IMR-90 (cell line): ENCODE measurements at regions not wholly inside any gene's neighbourhood (a gene's known extent, or its start where the extent isn't known, plus 50 kb on each side); places are given as distances from the start of the nearest gene placed in this dataset.

Source experiments
- CEBPB ChIP-seq: IDR thresholded peaks from 2 replicates; pipeline ENCODE4 v1.6.1; 2012; ENCODE audit warnings: low read depth, low read length, improper control_type of control experiment
- CHD1 ChIP-seq: IDR thresholded peaks from 2 replicates; pipeline ENCODE4 v1.6.1; 2012; ENCODE audit warnings: low read depth, low read length, improper control_type of control experiment
- CTCF ChIP-seq: conservative IDR thresholded peaks from 2 replicates; pipeline ENCODE4 v1.5.1; 2012; ENCODE audit warnings: mild to moderate bottlenecking, low read depth, low read length, improper control_type of control experiment
- ELK1 ChIP-seq: fragments of 150-350 bp; IDR thresholded peaks from 2 replicates; pipeline ENCODE4 v1.6.1; 2016; ENCODE audit warnings: low read depth, mild to moderate bottlenecking, low read length, moderate library complexity, borderline replicate concordance
- FOS ChIP-seq: fragments of 150-350 bp; IDR thresholded peaks from 2 replicates; pipeline ENCODE4 v1.6.1; 2016; ENCODE audit warnings: low read depth, low read length
- MAFK ChIP-seq: IDR thresholded peaks from 2 replicates; pipeline ENCODE4 v1.6.1; 2012; ENCODE audit warnings: low read depth, low read length, improper control_type of control experiment
- MXI1 ChIP-seq: IDR thresholded peaks from 2 replicates; pipeline ENCODE4 v1.6.1; 2012; ENCODE audit warnings: low read depth, mild to moderate bottlenecking, low read length, moderate library complexity, borderline replicate concordance
- NFE2L2 ChIP-seq: fragments of 150-350 bp; IDR thresholded peaks from 2 replicates; pipeline ENCODE4 v1.6.1; 2016; ENCODE audit warnings: low read depth, mild to moderate bottlenecking, low read length
- POLR2A ChIP-seq: IDR thresholded peaks from 2 replicates; pipeline ENCODE4 v1.6.1; 2012; ENCODE audit warnings: mild to moderate bottlenecking, low read depth, low read length
- RAD21 ChIP-seq: IDR thresholded peaks from 2 replicates; pipeline ENCODE4 v1.6.1; 2012; ENCODE audit warnings: low read length, improper control_type of control experiment
- RCOR1 ChIP-seq: IDR thresholded peaks from 2 replicates; pipeline ENCODE4 v1.6.1; 2012; ENCODE audit warnings: mild to moderate bottlenecking, low read length, improper control_type of control experiment; ENCODE audit not compliant: insufficient replicate concordance
- RFX5 ChIP-seq: IDR thresholded peaks from 2 replicates; pipeline ENCODE4 v1.8.0; 2012; ENCODE audit warnings: low read depth, mild to moderate bottlenecking, low read length, moderate library complexity
- SMC3 ChIP-seq: fragments of 150-350 bp; IDR thresholded peaks from 2 replicates; pipeline ENCODE4 v1.6.1; 2016; ENCODE audit warnings: low read depth, mild to moderate bottlenecking, antibody characterized with exemption, low read length, moderate library complexity
- USF2 ChIP-seq: fragments of 150-350 bp; IDR thresholded peaks from 2 replicates; pipeline ENCODE4 v1.6.1; 2017; ENCODE audit warnings: mild to moderate bottlenecking, antibody characterized with exemption, low read length, low read depth

GRCh38 chr12:123073962-123074801 lies 76.7 kb downstream of the PITPNM2 start:
- TF ChIP-seq MAFK (no peak), CEBPB (no peak), POLR2A (no peak), CTCF (no peak), RFX5 (no peak), SMC3 (no peak), FOS (no peak), RAD21 (no peak), CHD1 (no peak), USF2 (no peak), NFE2L2 (no peak), RCOR1 (no peak), MXI1 (no peak), ELK1 (no peak)
